Coronary artery (tissue), 2 donors: ENCODE measurements at regions not wholly inside any gene's neighbourhood (a gene's known extent, or its start where the extent isn't known, plus 50 kb on each side); places are given as distances from the start of the nearest gene placed in this dataset.
A peak's percentile ranks its signal among the peaks of the same experiment; 100 is the strongest.

ENCODE experiments used
- DNase-seq: peaks from one replicate; pipeline ENCODE4 v3.0.0-alpha.2; 2017; ENCODE audit warnings: low spot score
- H3K27ac ChIP-seq, 2 donors: fragments of 200-600 bp; sonication (generic); one replicate each; pipeline ENCODE4 v1.5.1; 2016 to 2019
- H3K4me3 ChIP-seq: fragments of 200-600 bp; sonication (generic); 2 replicates; pipeline ENCODE4 v1.5.1; 2016; ENCODE audit warnings: mild to moderate bottlenecking, moderate library complexity
- CTCF ChIP-seq: fragments of 200-600 bp; sonication (generic); IDR thresholded peaks from one replicate; pipeline ENCODE4 v1.5.1; 2019; ENCODE audit warnings: antibody characterized with exemption

GRCh38 chr2:8431446-8432125 is 250.3 kb upstream of the ID2 start:
- no peak for DNase-seq
- TF ChIP-seq CTCF: no peak
- Histone ChIP-seq H3K4me3 (no peak overlapping the region), H3K27ac (no peak overlapping the region)

GRCh38 chr2:8432706-8433336 is 249.0 kb upstream of the ID2 start:
- no peak for DNase-seq
- no peak overlapping the region for H3K4me3 ChIP-seq
- no peak for TF ChIP-seq CTCF
- no peak overlapping the region for H3K27ac ChIP-seq

GRCh38 chr2:8433390-8433789 is 248.5 kb upstream of the ID2 start:
- no peak for DNase-seq
- TF ChIP-seq CTCF: no peak
- no peak overlapping the region for H3K4me3 ChIP-seq
- H3K27ac ChIP-seq: no peak overlapping the region

- DNase-seq: peak; percentile 11
- H3K4me3 ChIP-seq: no peak overlapping the region
- no peak for TF ChIP-seq CTCF
- H3K27ac ChIP-seq: no peak overlapping the region
These were observed 246.2 kb upstream of the ID2 start for GRCh38 chr2:8435608-8436007.

- H3K27ac ChIP-seq: no peak overlapping the region
- no peak for TF ChIP-seq CTCF
- H3K4me3 ChIP-seq: no peak overlapping the region
- DNase-seq: peak; percentile 58
These were observed 245.3 kb upstream of the ID2 start for GRCh38 chr2:8436585-8436984.

- no peak for DNase-seq
- no peak for TF ChIP-seq CTCF
- H3K27ac ChIP-seq: no peak overlapping the region
- no peak overlapping the region for H3K4me3 ChIP-seq
These were observed 244.5 kb upstream of the ID2 start for GRCh38 chr2:8437228-8437948.
